ENCODE measurements at regions not wholly inside any gene's neighbourhood (a gene's known extent, or its start where the extent isn't known, plus 50 kb on each side); places are given as distances from the start of the nearest gene placed in this dataset.

DNA sequence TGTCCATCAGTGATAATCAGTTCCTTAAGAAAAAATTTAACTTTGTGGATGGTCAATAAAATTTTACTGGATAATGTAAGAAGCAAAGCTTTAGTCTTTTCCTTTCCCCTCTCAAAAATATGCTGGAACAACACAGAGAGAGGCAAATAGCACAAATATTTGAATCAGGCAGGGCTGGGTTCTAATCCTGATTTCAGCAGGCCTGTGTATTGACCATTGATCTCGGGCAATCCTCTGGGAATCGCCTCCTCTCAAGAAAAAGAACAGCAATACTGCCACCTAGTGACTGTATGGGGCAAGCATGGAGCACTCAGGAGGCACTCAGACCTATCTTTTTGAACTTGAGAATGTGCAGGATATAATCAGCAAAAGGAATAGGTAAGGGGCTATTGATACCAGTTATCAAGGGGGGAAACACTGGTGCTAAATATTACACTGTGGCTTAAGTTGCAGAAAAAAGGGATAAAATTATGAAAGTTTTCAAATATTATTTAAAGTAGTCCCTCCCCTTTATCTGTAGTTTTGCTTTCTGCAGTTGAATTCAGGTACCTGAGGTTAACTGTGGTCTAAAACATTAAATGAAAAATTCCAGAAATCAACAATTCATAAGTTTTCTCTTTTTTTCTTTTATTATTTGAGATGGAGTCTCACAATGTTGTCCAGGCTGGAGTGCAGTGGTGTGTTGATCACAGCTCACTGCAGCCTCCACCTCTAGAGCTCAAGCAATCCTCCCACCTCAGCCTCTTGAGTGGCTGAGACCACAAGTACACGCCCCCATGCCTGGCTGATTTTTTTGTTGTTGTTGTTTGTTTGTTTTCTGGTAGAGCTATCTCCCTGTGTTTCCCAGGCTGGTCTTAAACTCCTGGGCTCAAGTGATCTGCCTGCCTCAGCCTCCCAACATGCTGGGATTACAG lies 91.8 kb upstream of the NHSL1 start (continued):
- TF ChIP-seq, protein P1, sequence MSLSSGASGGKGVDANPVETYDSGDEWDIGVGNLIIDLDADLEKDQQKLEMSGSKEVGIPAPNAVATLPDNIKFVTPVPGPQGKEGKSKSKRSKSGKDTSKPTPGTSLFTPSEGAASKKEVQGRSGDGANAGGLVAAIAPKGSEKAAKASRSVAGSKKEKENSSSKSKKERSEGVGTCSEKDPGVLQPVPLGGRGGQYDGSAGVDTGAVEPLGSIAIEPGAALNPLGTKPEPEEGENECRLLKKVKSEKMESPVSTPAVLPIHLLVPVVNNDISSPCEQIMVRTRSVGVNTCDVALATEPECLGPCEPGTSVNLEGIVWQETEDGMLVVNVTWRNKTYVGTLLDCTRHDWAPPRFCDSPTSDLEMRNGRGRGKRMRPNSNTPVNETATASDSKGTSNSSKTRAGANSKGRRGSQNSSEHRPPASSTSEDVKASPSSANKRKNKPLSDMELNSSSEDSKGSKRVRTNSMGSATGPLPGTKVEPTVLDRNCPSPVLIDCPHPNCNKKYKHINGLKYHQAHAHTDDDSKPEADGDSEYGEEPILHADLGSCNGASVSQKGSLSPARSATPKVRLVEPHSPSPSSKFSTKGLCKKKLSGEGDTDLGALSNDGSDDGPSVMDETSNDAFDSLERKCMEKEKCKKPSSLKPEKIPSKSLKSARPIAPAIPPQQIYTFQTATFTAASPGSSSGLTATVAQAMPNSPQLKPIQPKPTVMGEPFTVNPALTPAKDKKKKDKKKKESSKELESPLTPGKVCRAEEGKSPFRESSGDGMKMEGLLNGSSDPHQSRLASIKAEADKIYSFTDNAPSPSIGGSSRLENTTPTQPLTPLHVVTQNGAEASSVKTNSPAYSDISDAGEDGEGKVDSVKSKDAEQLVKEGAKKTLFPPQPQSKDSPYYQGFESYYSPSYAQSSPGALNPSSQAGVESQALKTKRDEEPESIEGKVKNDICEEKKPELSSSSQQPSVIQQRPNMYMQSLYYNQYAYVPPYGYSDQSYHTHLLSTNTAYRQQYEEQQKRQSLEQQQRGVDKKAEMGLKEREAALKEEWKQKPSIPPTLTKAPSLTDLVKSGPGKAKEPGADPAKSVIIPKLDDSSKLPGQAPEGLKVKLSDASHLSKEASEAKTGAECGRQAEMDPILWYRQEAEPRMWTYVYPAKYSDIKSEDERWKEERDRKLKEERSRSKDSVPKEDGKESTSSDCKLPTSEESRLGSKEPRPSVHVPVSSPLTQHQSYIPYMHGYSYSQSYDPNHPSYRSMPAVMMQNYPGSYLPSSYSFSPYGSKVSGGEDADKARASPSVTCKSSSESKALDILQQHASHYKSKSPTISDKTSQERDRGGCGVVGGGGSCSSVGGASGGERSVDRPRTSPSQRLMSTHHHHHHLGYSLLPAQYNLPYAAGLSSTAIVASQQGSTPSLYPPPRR (CRISPR knock-in tag; IDR thresholded peaks at IDR 0.05; ENCODE audit: borderline replicate concordance) = no peak
- TF ChIP-seq CHD4 (IDR thresholded peaks at IDR 0.05; ENCODE audit: borderline replicate concordance, low read length) (0 out of 2 replicates have a peak, but pooled peaks have one; percentile 40), ZNF430 (CRISPR knock-in tag; IDR thresholded peaks at IDR 0.05) (no peak), ADNP (CRISPR knock-in tag; IDR thresholded peaks at IDR 0.05) (no peak), YEATS4 (CRISPR knock-in tag; IDR thresholded peaks at IDR 0.05; ENCODE audit: borderline replicate concordance) (no peak), NPAS2 (CRISPR knock-in tag; IDR thresholded peaks at IDR 0.05; ENCODE audit: borderline replicate concordance) (no peak), HDAC2 (CRISPR knock-in tag; IDR thresholded peaks at IDR 0.05) (peak; percentile 45; the same call in 1 of the 2 replicates), PAX8 (CRISPR knock-in tag; IDR thresholded peaks at IDR 0.05; ENCODE audit: borderline replicate concordance) (no peak), CHD2 (IDR thresholded peaks at IDR 0.05; ENCODE audit: low read depth, low read length) (no peak), NFE2L2 (IDR thresholded peaks at IDR 0.05; ENCODE audit: low read length) (0 out of 2 replicates have a peak, but pooled peaks have one; percentile 22), ZNF850 (CRISPR knock-in tag; conservative IDR thresholded peaks at IDR 0.05) (no peak), MTA1 (CRISPR knock-in tag; IDR thresholded peaks at IDR 0.05; ENCODE audit: borderline replicate concordance) (no peak), SMARCC2 (IDR thresholded peaks at IDR 0.05) (no peak), ZNF335 (CRISPR knock-in tag; IDR thresholded peaks at IDR 0.05) (no peak), TEAD2 (CRISPR knock-in tag; IDR thresholded peaks at IDR 0.05) (no peak)
- TF ChIP-seq, protein P2, sequence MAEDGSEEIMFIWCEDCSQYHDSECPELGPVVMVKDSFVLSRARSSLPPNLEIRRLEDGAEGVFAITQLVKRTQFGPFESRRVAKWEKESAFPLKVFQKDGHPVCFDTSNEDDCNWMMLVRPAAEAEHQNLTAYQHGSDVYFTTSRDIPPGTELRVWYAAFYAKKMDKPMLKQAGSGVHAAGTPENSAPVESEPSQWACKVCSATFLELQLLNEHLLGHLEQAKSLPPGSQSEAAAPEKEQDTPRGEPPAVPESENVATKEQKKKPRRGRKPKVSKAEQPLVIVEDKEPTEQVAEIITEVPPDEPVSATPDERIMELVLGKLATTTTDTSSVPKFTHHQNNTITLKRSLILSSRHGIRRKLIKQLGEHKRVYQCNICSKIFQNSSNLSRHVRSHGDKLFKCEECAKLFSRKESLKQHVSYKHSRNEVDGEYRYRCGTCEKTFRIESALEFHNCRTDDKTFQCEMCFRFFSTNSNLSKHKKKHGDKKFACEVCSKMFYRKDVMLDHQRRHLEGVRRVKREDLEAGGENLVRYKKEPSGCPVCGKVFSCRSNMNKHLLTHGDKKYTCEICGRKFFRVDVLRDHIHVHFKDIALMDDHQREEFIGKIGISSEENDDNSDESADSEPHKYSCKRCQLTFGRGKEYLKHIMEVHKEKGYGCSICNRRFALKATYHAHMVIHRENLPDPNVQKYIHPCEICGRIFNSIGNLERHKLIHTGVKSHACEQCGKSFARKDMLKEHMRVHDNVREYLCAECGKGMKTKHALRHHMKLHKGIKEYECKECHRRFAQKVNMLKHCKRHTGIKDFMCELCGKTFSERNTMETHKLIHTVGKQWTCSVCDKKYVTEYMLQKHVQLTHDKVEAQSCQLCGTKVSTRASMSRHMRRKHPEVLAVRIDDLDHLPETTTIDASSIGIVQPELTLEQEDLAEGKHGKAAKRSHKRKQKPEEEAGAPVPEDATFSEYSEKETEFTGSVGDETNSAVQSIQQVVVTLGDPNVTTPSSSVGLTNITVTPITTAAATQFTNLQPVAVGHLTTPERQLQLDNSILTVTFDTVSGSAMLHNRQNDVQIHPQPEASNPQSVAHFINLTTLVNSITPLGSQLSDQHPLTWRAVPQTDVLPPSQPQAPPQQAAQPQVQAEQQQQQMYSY (CRISPR knock-in tag; IDR thresholded peaks at IDR 0.05) = no peak
- TF ChIP-seq, protein P3, sequence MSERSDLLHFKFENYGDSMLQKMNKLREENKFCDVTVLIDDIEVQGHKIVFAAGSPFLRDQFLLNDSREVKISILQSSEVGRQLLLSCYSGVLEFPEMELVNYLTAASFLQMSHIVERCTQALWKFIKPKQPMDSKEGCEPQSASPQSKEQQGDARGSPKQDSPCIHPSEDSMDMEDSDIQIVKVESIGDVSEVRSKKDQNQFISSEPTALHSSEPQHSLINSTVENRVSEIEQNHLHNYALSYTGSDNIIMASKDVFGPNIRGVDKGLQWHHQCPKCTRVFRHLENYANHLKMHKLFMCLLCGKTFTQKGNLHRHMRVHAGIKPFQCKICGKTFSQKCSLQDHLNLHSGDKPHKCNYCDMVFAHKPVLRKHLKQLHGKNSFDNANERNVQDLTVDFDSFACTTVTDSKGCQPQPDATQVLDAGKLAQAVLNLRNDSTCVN (CRISPR knock-in tag; IDR thresholded peaks at IDR 0.05; ENCODE audit: borderline replicate concordance) = no peak
- TF ChIP-seq, protein P4, sequence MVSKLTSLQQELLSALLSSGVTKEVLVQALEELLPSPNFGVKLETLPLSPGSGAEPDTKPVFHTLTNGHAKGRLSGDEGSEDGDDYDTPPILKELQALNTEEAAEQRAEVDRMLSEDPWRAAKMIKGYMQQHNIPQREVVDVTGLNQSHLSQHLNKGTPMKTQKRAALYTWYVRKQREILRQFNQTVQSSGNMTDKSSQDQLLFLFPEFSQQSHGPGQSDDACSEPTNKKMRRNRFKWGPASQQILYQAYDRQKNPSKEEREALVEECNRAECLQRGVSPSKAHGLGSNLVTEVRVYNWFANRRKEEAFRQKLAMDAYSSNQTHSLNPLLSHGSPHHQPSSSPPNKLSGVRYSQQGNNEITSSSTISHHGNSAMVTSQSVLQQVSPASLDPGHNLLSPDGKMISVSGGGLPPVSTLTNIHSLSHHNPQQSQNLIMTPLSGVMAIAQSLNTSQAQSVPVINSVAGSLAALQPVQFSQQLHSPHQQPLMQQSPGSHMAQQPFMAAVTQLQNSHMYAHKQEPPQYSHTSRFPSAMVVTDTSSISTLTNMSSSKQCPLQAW (CRISPR knock-in tag; IDR thresholded peaks at IDR 0.05) = no peak
